DMS153 (cell line): ENCODE measurements at regions not wholly inside any gene's neighbourhood (a gene's known extent, or its start where the extent isn't known, plus 50 kb on each side); places are given as distances from the start of the nearest gene placed in this dataset.

Experiments used
- DNase-seq: peaks from one replicate; lab custom pipeline; 2025; lab: John Stamatoyannopoulos, UW

- no peak for DNase-seq
Observed at GRCh38 chr6:167493976-167494697, 169.3 kb downstream of the TTLL2 start.

- no peak for DNase-seq
Observed at GRCh38 chr6:167494698-167495435, 170.0 kb downstream of the TTLL2 start.

GRCh38 chr6:167495506-167496401 lies 170.9 kb downstream of the TTLL2 start:
- DNase-seq: no peak

- no peak for DNase-seq
Observed at GRCh38 chr6:167496707-167497106, 171.8 kb downstream of the TTLL2 start.

- no peak for DNase-seq
Observed at GRCh38 chr6:167497428-167498056, 172.7 kb downstream of the TTLL2 start.

- DNase-seq: no peak
Observed at GRCh38 chr6:167499161-167499660, 174.3 kb downstream of the TTLL2 start.

- no peak for DNase-seq
Observed at GRCh38 chr6:167500961-167501360, 176.1 kb downstream of the TTLL2 start.

- no peak for DNase-seq
Observed at GRCh38 chr6:167501831-167502385, 177.0 kb downstream of the TTLL2 start.

GRCh38 chr6:167502471-167502870 lies 177.6 kb downstream of the TTLL2 start:
- DNase-seq: no peak

- no peak for DNase-seq
Observed at GRCh38 chr6:167504385-167504961, 179.6 kb downstream of the TTLL2 start.

- no peak for DNase-seq
Observed at GRCh38 chr6:167505199-167505598, 180.3 kb downstream of the TTLL2 start.

- DNase-seq: no peak
Observed at GRCh38 chr6:167505782-167506181, 180.9 kb downstream of the TTLL2 start.

- no peak for DNase-seq
Observed at GRCh38 chr6:167506443-167507301, 181.8 kb downstream of the TTLL2 start.

- no peak for DNase-seq
Observed at GRCh38 chr6:167507376-167507945, 182.6 kb downstream of the TTLL2 start.

GRCh38 chr6:167508919-167509852 lies 184.3 kb downstream of the TTLL2 start:
- no peak for DNase-seq

GRCh38 chr6:167509853-167510220 lies 185.0 kb downstream of the TTLL2 start:
- no peak for DNase-seq

- DNase-seq: no peak
Observed at GRCh38 chr6:167510648-167511047, 185.8 kb downstream of the TTLL2 start.

- no peak for DNase-seq
Observed at GRCh38 chr6:167512696-167513375, 187.9 kb downstream of the TTLL2 start.
